Memory B cell (primary cell): ENCODE measurements at regions not wholly inside any gene's neighbourhood (a gene's known extent, or its start where the extent isn't known, plus 50 kb on each side); places are given as distances from the start of the nearest gene placed in this dataset.

Source experiments
- ATAC-seq: fragments of 150-1000 bp; cut with Tn5 transposase; 2 replicates; pipeline ENCODE4 v1.10.0; 2021; ENCODE audit warnings: low read depth, mild to moderate bottlenecking, moderate library complexity
- DNase-seq, 2 donors: peaks; one replicate each; pipeline ENCODE4 v3.0.0; 2022; ENCODE audit warnings: low spot score in 2 of 2
- H3K27ac Mint-ChIP-seq: one replicate; pipeline ENCODE4 v1.8.0; 2022; ENCODE audit warnings: mild to moderate bottlenecking, moderate library complexity, mixed read lengths
- H3K27me3 Mint-ChIP-seq: one replicate; pipeline ENCODE4 v1.8.0; 2022; ENCODE audit warnings: mixed read lengths
- H3K36me3 Mint-ChIP-seq: one replicate; pipeline ENCODE4 v1.8.0; 2022; ENCODE audit warnings: mild to moderate bottlenecking, mixed read lengths
- H3K4me1 Mint-ChIP-seq: one replicate; pipeline ENCODE4 v1.8.0; 2022; ENCODE audit warnings: mixed read lengths
- H3K4me3 Mint-ChIP-seq: one replicate; pipeline ENCODE4 v1.8.0; 2022; ENCODE audit warnings: mild to moderate bottlenecking, moderate library complexity, mixed read lengths
- H3K9me3 Mint-ChIP-seq: one replicate; pipeline ENCODE4 v1.8.0; 2022; ENCODE audit warnings: mixed read lengths

DNA sequence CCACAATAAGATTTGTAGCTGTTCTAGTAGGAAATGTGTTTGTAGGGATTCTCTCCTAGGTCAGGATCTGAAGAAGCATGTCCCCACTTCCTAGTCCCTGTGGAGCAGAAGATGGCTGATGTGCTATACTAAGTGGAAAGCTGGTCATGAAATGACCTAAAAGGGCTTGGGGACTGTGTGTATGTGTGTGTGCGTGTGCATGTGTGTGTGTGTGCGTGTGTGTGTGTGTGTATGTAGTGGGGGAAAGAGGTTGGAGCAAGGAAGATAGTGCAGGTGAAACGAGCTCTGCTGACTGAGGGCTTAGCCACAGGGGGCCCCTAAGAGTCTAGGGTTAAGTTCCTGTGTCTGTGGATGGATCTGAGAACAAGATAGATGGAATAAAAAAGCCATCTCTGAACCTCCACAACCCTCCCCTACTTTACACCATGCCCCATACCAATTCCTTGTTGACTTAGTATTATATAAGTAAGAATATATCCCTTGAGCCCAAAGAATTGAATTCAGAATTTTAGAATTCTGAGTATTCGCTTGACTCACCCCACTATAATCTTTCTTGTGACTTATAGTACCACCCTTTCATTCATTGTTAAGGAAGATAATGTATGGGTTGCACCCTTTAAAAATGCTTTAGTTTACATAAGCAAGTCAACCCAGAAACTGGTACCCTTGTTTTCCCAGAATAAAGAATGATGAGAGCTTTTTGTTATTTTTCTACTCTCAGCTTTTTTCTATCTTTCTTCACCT is 96.1 kb downstream of the RPL22L1 start:
- H3K27me3 Mint-ChIP-seq, result peaks cover 6% of the 10 kb centered on the region

DNA sequence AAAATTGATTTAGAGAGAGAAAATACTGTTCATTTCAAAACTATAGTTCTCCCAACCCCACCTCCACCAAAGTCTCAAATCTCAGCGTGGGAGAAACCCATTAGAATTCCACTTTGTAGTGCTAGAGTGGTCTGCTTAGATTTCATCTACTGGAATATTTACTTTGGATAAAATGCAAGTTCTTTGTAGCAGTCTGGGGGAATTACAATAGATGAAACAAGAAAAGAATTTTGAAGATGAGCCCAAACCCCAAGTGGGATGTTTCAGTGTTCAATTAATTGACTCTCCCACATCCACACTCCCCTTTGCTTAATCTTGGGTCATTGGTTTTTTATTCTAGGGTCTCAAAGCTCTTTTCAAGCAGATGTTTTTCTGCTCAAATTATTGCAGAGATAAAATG is 97.8 kb downstream of the RPL22L1 start:
- DNase-seq (no peak), ATAC-seq (no peak)
- no peaks in the 10 kb centered on the region for H3K36me3 Mint-ChIP-seq
- no peaks in the 10 kb centered on the region for H3K9me3 Mint-ChIP-seq
- no peaks in the 10 kb centered on the region for H3K4me1 Mint-ChIP-seq
- H3K4me3 Mint-ChIP-seq, result no peak overlapping the region
- H3K27ac Mint-ChIP-seq, result no peak overlapping the region
- H3K27me3 Mint-ChIP-seq, result peaks cover 6% of the 10 kb centered on the region

More for the DNA sequence above, 96.1 kb downstream of the RPL22L1 start:
- no peaks in the 10 kb centered on the region for H3K4me1 Mint-ChIP-seq
- ATAC-seq, result no peak
- H3K36me3 Mint-ChIP-seq, result peaks cover 1% of the 10 kb centered on the region
- H3K4me3 Mint-ChIP-seq, result no peak overlapping the region
- peaks cover 2% of the 10 kb centered on the region for H3K9me3 Mint-ChIP-seq
- no peak for DNase-seq
- no peak overlapping the region for H3K27ac Mint-ChIP-seq

DNA sequence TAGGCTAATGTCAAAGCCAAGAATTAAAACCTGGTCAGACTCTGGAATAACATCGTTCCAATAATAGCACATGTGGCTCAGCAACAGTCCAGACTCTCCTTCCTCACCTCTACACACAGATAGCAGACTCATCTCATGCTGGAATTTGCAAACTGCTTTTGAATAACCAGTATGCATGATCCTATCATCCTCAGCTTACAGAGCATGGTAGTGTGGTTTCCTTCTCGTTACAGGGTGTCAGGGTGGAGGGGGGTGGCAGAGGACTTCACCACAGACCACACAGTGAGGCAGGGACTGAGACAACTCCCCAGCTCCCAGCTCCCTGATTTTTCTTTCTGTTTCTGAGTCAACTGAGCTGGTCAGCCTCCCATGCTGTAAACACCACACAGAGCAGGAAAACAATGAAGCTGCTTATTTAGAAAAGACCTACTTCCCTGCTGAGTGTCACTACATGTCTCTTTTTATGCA is 101.6 kb downstream of the RPL22L1 start:
- Mint-ChIP-seq H3K36me3 (no peaks in the 10 kb centered on the region), H3K27ac (no peak overlapping the region), H3K9me3 (peaks cover 3% of the 10 kb centered on the region), H3K4me3 (no peak overlapping the region), H3K4me1 (peaks cover 3% of the 10 kb centered on the region), H3K27me3 (peaks cover 13% of the 10 kb centered on the region)
- ATAC-seq, result no peak
- no peak for DNase-seq

DNA sequence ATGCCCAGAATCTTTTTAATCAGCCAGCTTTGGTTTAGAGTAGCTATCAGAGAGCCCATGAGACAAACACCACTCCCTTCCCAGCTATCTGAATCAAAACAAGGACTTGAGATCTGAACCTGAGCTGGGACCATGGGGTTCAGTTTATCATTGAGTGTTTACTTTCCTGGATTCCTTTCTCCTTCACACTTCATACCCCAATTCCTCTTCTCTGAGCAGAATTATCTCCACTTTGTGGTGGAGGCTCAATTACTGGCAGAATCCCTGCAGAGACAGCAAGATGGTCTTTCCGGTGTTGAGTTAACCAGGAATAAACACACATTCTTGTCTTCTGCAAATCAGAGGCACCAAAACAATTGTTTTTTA is 102.4 kb downstream of the RPL22L1 start:
- no peak for ATAC-seq
- Mint-ChIP-seq H3K4me1 (peaks cover 3% of the 10 kb centered on the region), H3K27me3 (peaks cover 13% of the 10 kb centered on the region), H3K36me3 (no peaks in the 10 kb centered on the region), H3K27ac (no peak overlapping the region), H3K9me3 (peaks cover 3% of the 10 kb centered on the region), H3K4me3 (no peak overlapping the region)
- no peak for DNase-seq

DNA sequence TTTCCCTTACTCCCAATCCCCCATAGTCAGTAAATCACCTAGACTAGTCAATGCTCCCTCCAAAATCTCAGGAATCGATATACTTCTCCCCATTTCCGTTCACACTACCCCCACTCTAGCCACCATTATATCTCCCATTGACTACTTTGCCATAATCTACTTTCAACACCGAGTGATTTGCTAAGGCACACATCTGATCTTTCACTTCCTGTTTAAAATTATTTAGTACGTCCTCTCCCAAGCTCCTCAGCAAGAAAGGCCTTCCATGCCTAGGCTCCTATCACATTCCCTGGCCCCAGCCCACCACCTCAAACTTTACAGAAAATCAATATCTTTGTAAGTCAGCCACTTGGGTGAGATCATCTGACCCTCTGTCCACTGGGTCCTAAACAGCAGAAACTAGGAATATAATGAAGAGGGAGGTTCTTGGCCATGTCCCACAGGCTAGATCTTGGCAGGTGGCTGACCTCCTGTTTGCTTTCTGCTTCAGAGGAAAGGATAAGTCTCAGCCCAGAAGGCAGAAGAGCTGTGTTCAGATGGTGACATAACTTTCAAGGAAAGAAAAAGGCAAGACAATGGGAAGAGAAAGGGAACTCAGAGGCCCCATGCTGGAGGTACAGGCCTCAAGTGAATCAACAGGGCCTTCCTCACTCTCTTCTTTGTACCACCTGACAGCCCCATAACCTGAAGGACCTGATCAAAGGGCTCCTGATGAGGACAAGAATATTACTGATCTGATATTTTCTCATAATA is 103.0 kb downstream of the RPL22L1 start:
- Mint-ChIP-seq H3K4me3 (no peak overlapping the region), H3K27ac (no peak overlapping the region), H3K4me1 (peaks cover 3% of the 10 kb centered on the region), H3K9me3 (peaks cover 3% of the 10 kb centered on the region), H3K27me3 (peaks cover 13% of the 10 kb centered on the region), H3K36me3 (no peaks in the 10 kb centered on the region)
- DNase-seq, result no peak
- ATAC-seq, result no peak

DNA sequence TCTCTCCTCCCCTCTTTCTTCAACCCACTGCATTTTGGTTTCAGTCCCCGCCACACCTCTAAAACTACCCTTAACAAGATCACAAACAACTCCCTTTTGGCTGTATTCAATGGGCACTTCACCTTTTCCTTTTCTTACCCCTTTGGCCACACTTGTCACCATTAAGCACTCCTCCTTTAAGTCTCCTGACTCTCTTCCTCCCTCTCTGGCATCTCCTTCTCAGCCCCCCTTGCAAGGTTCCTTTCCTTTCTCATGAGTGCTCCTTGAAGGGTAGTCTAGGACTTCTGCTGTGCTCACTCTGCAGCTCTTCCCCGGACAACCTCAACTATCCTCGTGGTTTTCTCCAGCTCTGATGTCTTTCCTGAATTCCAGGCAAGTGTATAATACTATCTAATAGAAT is 103.7 kb downstream of the RPL22L1 start:
- Mint-ChIP-seq H3K36me3 (no peaks in the 10 kb centered on the region), H3K4me3 (no peak overlapping the region), H3K27me3 (peaks cover 13% of the 10 kb centered on the region), H3K27ac (no peak overlapping the region), H3K4me1 (peaks cover 3% of the 10 kb centered on the region), H3K9me3 (peaks cover 3% of the 10 kb centered on the region)
- DNase-seq, result no peak
- no peak for ATAC-seq

DNA sequence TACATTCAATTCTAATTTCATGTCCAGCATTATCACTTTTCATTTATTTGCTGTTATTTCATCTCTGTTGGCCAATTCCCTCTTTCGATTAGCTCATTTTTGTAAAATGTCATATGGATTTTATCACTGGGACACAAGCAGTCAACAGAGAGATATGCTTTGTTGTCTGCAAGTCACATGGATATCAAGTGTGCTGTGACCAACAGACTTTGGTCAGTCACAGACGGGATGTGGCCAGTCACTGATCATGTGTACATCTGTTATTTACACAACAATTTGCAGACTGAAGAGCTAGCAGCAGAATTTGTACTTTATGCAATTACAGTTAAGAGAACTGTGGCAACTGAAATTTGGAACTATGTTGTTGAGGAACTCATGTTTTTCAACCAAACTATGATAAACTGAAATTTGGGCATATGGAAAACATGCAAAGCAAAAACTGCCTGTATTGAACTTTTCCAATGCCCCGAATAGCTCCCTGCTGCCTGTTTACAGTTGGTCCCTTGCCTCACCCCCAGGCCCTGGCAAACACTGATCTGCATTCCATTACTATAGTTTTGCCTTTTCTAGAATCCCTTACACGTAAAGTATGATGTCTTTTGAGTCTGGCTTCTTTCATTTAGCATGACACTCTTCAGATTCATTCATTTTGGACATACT is 104.4 kb downstream of the RPL22L1 start:
- DNase-seq, result no peak
- Mint-ChIP-seq H3K36me3 (no peaks in the 10 kb centered on the region), H3K9me3 (peaks cover 3% of the 10 kb centered on the region), H3K27ac (no peak overlapping the region), H3K4me3 (no peak overlapping the region), H3K4me1 (peaks cover 3% of the 10 kb centered on the region), H3K27me3 (peaks cover 12% of the 10 kb centered on the region)
- no peak for ATAC-seq

DNA sequence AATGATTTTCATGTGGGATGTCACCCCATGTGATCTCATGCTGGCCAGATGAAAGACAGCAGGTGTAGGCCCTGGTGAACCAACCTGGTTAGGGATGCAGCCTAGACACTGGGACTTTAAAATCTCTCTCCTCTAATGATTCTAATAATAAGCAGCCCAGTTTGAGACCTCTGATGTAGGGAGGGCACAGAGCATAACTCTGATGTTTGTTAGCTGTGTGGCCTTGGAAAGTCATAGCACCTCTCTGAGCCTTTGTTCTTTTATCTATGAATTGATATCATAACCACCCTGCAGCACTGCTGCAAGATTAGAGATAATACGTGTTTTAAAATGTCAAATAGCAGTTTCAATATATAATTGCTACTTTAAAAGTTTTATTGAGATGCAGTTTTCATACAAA is 106.0 kb downstream of the RPL22L1 start:
- H3K4me3 Mint-ChIP-seq, result no peak overlapping the region
- H3K4me1 Mint-ChIP-seq, result peaks cover 3% of the 10 kb centered on the region
- peaks cover 13% of the 10 kb centered on the region for H3K27me3 Mint-ChIP-seq
- ATAC-seq (no peak), DNase-seq (no peak)
- H3K27ac Mint-ChIP-seq, result no peak overlapping the region
- peaks cover 3% of the 10 kb centered on the region for H3K9me3 Mint-ChIP-seq
- no peaks in the 10 kb centered on the region for H3K36me3 Mint-ChIP-seq

DNA sequence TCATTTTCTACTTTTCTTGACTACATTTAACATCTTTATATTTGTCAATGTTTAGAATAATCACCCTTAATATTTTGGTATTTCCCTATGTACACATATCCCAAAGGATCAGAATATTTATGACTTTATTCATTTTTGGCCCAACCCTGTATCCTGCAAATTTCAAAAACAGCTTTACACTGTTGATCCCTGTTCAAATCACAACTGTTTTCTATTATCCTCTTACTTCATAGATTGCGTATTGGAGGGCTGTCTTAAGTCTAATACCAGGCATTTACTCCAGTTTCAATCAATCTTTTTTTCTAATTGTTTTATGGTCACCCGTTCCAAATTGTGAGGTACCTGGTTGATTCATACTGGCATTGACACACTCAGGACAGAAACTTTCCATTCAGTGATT is 107.9 kb downstream of the RPL22L1 start:
- Mint-ChIP-seq H3K4me1 (peaks cover 3% of the 10 kb centered on the region), H3K4me3 (no peak overlapping the region), H3K36me3 (no peaks in the 10 kb centered on the region), H3K27me3 (peaks cover 13% of the 10 kb centered on the region), H3K9me3 (peaks cover 3% of the 10 kb centered on the region), H3K27ac (no peak overlapping the region)
- ATAC-seq (no peak), DNase-seq (no peak)

DNA sequence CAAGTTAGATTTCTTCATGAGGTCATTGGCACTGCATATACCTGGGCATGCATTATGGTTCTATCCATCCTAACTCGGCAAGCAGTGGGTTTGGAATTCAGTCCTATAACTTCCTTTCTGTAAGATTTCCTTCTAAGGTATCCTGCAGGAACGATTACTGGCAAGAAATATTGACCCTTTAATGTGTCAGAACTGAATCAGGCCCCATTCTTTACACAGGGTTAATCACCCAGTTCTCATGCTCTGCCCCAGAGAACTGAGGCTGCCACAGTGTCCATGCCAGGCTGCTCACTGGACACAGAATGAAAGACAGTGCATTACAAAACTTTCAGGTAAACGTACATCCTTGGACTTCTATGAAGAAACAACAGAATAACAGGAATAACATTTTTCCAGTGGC is 108.9 kb downstream of the RPL22L1 start:
- H3K36me3 Mint-ChIP-seq, result no peaks in the 10 kb centered on the region

DNA sequence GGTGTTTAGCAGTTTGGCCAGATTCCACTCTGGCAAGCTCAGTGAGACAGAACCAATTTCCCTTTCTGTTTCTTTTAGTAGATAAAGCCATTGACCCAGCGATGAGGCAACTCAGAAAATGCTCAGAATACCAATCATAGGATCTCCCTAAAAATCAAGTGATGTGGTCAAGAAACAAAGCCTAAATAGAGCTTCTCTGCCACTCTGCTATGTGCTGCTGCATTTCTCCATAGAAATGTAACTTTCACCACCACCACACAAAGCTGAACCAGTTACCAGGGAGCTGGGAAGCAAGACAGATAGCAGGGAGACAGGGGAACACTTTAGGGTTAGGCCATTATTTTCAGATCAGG is 109.8 kb downstream of the RPL22L1 start:
- Mint-ChIP-seq H3K36me3 (no peaks in the 10 kb centered on the region), H3K27me3 (peaks cover 3% of the 10 kb centered on the region), H3K4me1 (no peaks in the 10 kb centered on the region), H3K9me3 (no peaks in the 10 kb centered on the region), H3K4me3 (no peak overlapping the region), H3K27ac (no peak overlapping the region)
- ATAC-seq (no peak), DNase-seq (no peak)

More for the DNA sequence above, 108.9 kb downstream of the RPL22L1 start:
- peaks cover 7% of the 10 kb centered on the region for H3K27me3 Mint-ChIP-seq
- no peak overlapping the region for H3K4me3 Mint-ChIP-seq
- DNase-seq (no peak), ATAC-seq (no peak)
- H3K27ac Mint-ChIP-seq, result no peak overlapping the region
- no peaks in the 10 kb centered on the region for H3K9me3 Mint-ChIP-seq
- H3K4me1 Mint-ChIP-seq, result no peaks in the 10 kb centered on the region

DNA sequence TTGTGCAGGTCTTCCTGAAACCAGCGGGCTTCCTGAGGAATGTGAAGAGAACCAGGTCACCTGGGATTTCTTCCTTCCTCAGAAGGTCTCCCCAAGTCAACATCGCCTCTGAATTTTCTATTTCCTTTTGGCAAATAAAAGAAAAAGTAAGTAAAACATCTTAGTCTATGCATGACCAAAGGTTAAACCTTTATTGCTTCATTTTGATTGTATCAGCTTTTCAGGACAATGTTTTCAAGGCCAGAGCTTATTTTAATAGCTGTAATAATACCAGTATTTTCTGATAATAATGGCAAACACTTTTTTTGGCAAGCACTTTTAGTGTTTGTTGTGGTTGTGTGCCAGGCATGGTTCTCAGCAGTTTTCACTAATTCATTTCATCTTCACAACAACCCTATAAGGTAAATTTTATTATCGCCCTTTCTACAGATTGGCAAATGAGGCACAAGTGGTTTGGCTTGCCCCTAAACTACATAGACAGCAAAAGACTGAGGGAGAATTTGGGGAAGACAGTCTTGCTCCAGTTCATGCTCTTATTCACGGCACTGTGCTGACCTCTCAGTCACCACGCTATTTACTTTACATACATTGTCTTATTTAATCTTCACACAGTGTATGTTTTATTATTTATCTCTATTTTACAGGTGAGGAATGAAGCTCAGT is 110.4 kb downstream of the RPL22L1 start:
- Mint-ChIP-seq H3K36me3 (no peaks in the 10 kb centered on the region), H3K27ac (no peak overlapping the region), H3K4me1 (no peaks in the 10 kb centered on the region), H3K27me3 (peaks cover 3% of the 10 kb centered on the region), H3K4me3 (no peak overlapping the region), H3K9me3 (no peaks in the 10 kb centered on the region)
- DNase-seq (no peak), ATAC-seq (no peak)

DNA sequence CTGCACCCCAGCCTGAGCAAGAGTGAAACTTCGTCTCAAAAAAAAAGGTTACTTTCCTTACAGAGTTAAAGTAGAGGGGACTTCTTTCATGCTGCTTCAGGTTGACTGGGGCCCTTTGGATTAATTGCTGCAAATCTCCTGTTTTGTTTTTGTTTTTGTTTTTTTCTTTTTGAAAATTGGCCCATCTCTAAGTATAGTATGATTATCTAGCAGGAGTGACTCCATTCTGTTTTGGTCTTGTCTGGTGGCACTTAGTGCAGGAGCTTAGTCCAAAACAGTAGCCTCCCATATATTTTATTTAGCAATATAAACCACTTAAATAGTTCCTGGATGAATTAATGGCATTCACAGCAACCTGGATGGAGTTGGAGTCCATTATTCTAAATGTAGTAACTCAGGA is 113.0 kb downstream of the RPL22L1 start:
- Mint-ChIP-seq H3K9me3 (no peaks in the 10 kb centered on the region), H3K27ac (no peak overlapping the region), H3K27me3 (peaks cover 7% of the 10 kb centered on the region), H3K4me1 (no peaks in the 10 kb centered on the region), H3K4me3 (no peak overlapping the region), H3K36me3 (no peaks in the 10 kb centered on the region)
- DNase-seq, result no peak
- no peak for ATAC-seq

DNA sequence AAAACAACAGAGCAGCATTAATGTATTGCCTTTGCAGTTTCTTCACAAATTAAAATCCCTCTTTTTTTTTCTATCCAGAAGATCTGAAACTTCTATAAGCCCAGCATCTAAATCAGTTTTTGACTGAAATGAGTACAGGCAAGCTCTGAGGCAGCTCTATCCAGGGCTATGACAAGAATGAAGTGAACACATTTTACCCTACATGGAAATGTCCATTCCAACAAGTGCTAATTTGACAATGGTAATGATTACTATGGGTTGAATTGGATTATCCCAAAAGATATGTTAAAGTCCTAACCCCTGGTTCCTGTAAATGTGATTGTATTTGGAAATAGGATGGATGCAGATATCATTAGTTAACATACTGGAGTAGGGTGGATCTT is 115.7 kb downstream of the RPL22L1 start:
- Mint-ChIP-seq H3K27ac (no peak overlapping the region), H3K27me3 (peaks cover 16% of the 10 kb centered on the region), H3K4me1 (no peaks in the 10 kb centered on the region), H3K9me3 (no peaks in the 10 kb centered on the region), H3K4me3 (no peak overlapping the region), H3K36me3 (no peaks in the 10 kb centered on the region)
- no peak for ATAC-seq
- DNase-seq, result no peak
